IMR-90 (cell line): ENCODE measurements at regions not wholly inside any gene's neighbourhood (a gene's known extent, or its start where the extent isn't known, plus 50 kb on each side); places are given as distances from the start of the nearest gene placed in this dataset.

Experiments
- CEBPB ChIP-seq: IDR thresholded peaks from 2 replicates; pipeline ENCODE4 v1.6.1; 2012; ENCODE audit warnings: low read depth, low read length, improper control_type of control experiment
- CHD1 ChIP-seq: IDR thresholded peaks from 2 replicates; pipeline ENCODE4 v1.6.1; 2012; ENCODE audit warnings: low read depth, low read length, improper control_type of control experiment
- POLR2A ChIP-seq: IDR thresholded peaks from 2 replicates; pipeline ENCODE4 v1.6.1; 2012; ENCODE audit warnings: mild to moderate bottlenecking, low read depth, low read length
- RCOR1 ChIP-seq: IDR thresholded peaks from 2 replicates; pipeline ENCODE4 v1.6.1; 2012; ENCODE audit warnings: mild to moderate bottlenecking, low read length, improper control_type of control experiment; ENCODE audit not compliant: insufficient replicate concordance
- SMC3 ChIP-seq: fragments of 150-350 bp; IDR thresholded peaks from 2 replicates; pipeline ENCODE4 v1.6.1; 2016; ENCODE audit warnings: low read depth, mild to moderate bottlenecking, antibody characterized with exemption, low read length, moderate library complexity
- TF ChIP-seq, protein P1 (sequence below): conservative IDR thresholded peaks from 2 replicates; pipeline ENCODE4 v1.5.1; 2012; ENCODE audit warnings: mild to moderate bottlenecking, low read depth, low read length, improper control_type of control experiment

DNA sequence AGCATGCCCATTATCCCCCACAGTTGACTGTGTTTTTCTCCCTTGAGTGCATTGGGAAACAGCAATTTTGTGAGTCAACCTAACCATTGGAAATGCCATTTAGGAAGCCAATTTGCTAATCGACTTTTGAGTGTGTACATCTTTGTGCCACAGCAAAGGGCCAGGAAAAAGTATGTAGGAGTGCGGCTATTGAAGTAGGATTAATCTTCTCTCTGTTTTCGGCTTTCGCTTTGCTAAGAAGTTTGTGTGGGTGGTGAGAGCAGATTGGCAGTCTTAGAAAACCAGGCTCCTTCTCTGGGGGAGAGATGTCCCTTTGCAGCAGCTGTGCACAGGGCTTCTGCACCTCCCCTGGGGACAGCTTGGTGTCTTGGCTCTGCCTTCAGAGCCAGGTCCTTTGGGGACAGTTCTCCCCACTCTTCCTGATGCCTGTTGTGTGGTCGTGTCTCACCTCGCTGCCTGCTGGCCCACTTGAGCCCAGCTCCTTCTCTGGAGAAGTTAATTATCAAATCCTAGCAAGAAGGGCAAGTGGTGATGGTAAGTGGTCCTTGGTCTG is 74.5 kb downstream of the GEMIN8 start:
- TF ChIP-seq, protein P1, sequence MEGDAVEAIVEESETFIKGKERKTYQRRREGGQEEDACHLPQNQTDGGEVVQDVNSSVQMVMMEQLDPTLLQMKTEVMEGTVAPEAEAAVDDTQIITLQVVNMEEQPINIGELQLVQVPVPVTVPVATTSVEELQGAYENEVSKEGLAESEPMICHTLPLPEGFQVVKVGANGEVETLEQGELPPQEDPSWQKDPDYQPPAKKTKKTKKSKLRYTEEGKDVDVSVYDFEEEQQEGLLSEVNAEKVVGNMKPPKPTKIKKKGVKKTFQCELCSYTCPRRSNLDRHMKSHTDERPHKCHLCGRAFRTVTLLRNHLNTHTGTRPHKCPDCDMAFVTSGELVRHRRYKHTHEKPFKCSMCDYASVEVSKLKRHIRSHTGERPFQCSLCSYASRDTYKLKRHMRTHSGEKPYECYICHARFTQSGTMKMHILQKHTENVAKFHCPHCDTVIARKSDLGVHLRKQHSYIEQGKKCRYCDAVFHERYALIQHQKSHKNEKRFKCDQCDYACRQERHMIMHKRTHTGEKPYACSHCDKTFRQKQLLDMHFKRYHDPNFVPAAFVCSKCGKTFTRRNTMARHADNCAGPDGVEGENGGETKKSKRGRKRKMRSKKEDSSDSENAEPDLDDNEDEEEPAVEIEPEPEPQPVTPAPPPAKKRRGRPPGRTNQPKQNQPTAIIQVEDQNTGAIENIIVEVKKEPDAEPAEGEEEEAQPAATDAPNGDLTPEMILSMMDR: no peak
- TF ChIP-seq CEBPB: no peak
- TF ChIP-seq SMC3: no peak
- TF ChIP-seq POLR2A: no peak
- no peak for TF ChIP-seq RCOR1
- TF ChIP-seq CHD1: no peak
